Epidermal melanocyte (primary cell): ENCODE measurements at regions not wholly inside any gene's neighbourhood (a gene's known extent, or its start where the extent isn't known, plus 50 kb on each side); places are given as distances from the start of the nearest gene placed in this dataset.
"Not testable (repeated sequence)": the region's sequence is repeated elsewhere in the genome, so short reads cannot be mapped to it uniquely, and the experiment has no call there.

Experiments used
- DNase-seq: peaks from one replicate; pipeline ENCODE4 v3.0.0; 2011; ENCODE audit warnings: low spot score; ENCODE audit not compliant: insufficient read length

- no peak for DNase-seq
These were observed 109.1 kb downstream of the CRLF2 start for GRCh38 chrX:1103360-1103759.

GRCh38 chrX:1102786-1103185, 109.7 kb downstream of the CRLF2 start:
- DNase-seq: no peak

GRCh38 chrX:1102221-1102620, 110.2 kb downstream of the CRLF2 start:
- DNase-seq: not testable (repeated sequence)

GRCh38 chrX:1099146-1099770, 113.2 kb downstream of the CRLF2 start:
- DNase-seq: no peak

- DNase-seq: no peak
These were observed 115.1 kb downstream of the CRLF2 start for GRCh38 chrX:1097328-1097727.

GRCh38 chrX:1094566-1095333, 117.7 kb downstream of the CRLF2 start:
- no peak for DNase-seq

GRCh38 chrX:1093586-1094421, 118.6 kb downstream of the CRLF2 start:
- no peak for DNase-seq

- DNase-seq: no peak
These were observed 119.3 kb downstream of the CRLF2 start for GRCh38 chrX:1093121-1093520.

- no peak for DNase-seq
These were observed 125.7 kb downstream of the CRLF2 start for GRCh38 chrX:1086444-1087409.

GRCh38 chrX:1085871-1086270, 126.6 kb downstream of the CRLF2 start:
- DNase-seq: not testable (repeated sequence)

- DNase-seq: no peak
These were observed 127.8 kb downstream of the CRLF2 start for GRCh38 chrX:1084689-1085088.

- DNase-seq: no peak
These were observed 135.4 kb downstream of the CRLF2 start for GRCh38 chrX:1076871-1077651.

GRCh38 chrX:1075741-1076140, 136.7 kb downstream of the CRLF2 start:
- DNase-seq: no peak

GRCh38 chrX:1075156-1075555, 137.3 kb downstream of the CRLF2 start:
- no peak for DNase-seq

- no peak for DNase-seq
These were observed 137.7 kb downstream of the CRLF2 start for GRCh38 chrX:1074755-1075154.

- no peak for DNase-seq
These were observed 138.3 kb downstream of the CRLF2 start for GRCh38 chrX:1074172-1074571.

GRCh38 chrX:1072637-1073377, 139.6 kb downstream of the CRLF2 start:
- no peak for DNase-seq

GRCh38 chrX:1071351-1071750, 141.1 kb downstream of the CRLF2 start:
- DNase-seq: no peak

- no peak for DNase-seq
These were observed 150.1 kb downstream of the CRLF2 start for GRCh38 chrX:1062351-1062750.

GRCh38 chrX:1060562-1060960, 151.9 kb downstream of the CRLF2 start:
- DNase-seq: no peak
